ENCODE measurements at regions not wholly inside any gene's neighbourhood (a gene's known extent, or its start where the extent isn't known, plus 50 kb on each side); places are given as distances from the start of the nearest gene placed in this dataset.
"Not testable (repeated sequence)": the region's sequence is repeated elsewhere in the genome, so short reads cannot be mapped to it uniquely, and the experiment has no call there.

- H3F3A ChIP-seq (ENCODE audit: insufficient read depth, low read depth); H3K27ac ChIP-seq; intact Hi-C loops (cut with micrococcal nuclease; ENCODE audit: unreplicated experiment); H4K20me1 ChIP-seq (ENCODE audit: insufficient read depth); H3K4me2 ChIP-seq; H2AFZ ChIP-seq; CTCF ChIA-PET; DNase-seq; H3K9me3 ChIP-seq (ENCODE audit: insufficient read depth, low read depth); H3K79me2 ChIP-seq (ENCODE audit: low read depth); H3K27me3 ChIP-seq (ENCODE audit: insufficient read depth, low read depth); POLR2A ChIA-PET (ENCODE audit: unreplicated experiment); H3K4me1 ChIP-seq (replicated peaks; ENCODE audit: insufficient read depth); H3K36me3 ChIP-seq (ENCODE audit: low read depth); H3K4me3 ChIP-seq; H3K9me2 ChIP-seq (ENCODE audit: insufficient read depth); BruUV-seq (replicated peaks): not testable (repeated sequence)
These were observed 706.2 kb upstream of the DEFB115 start for GRCh38 chr20:30551236-30551635.

GRCh38 chr20:30556797-30557196, 700.7 kb upstream of the DEFB115 start:
- H3K4me3 ChIP-seq; POLR2A ChIA-PET (ENCODE audit: unreplicated experiment); intact Hi-C loops (cut with micrococcal nuclease; ENCODE audit: unreplicated experiment); H2AFZ ChIP-seq; H3K27ac ChIP-seq; H3K4me1 ChIP-seq (replicated peaks; ENCODE audit: insufficient read depth); H4K20me1 ChIP-seq (ENCODE audit: insufficient read depth); H3K9me3 ChIP-seq (ENCODE audit: insufficient read depth, low read depth); H3K4me2 ChIP-seq; CTCF ChIA-PET; H3K27me3 ChIP-seq (ENCODE audit: insufficient read depth, low read depth); BruUV-seq (replicated peaks); DNase-seq; H3K36me3 ChIP-seq (ENCODE audit: low read depth); H3K9me2 ChIP-seq (ENCODE audit: insufficient read depth); H3K79me2 ChIP-seq (ENCODE audit: low read depth); H3F3A ChIP-seq (ENCODE audit: insufficient read depth, low read depth): not testable (repeated sequence)

GRCh38 chr20:30565086-30565485, 692.4 kb upstream of the DEFB115 start:
- H3K4me3 ChIP-seq = peak overlapping the region; percentile 34; the same call in 1 of the 2 replicates
- H3K9me2 ChIP-seq (ENCODE audit: insufficient read depth); H3K9me3 ChIP-seq (ENCODE audit: insufficient read depth, low read depth); H3K27ac ChIP-seq; H3F3A ChIP-seq (ENCODE audit: insufficient read depth, low read depth); H3K36me3 ChIP-seq (ENCODE audit: low read depth); POLR2A ChIA-PET (ENCODE audit: unreplicated experiment); H3K27me3 ChIP-seq (ENCODE audit: insufficient read depth, low read depth); DNase-seq; intact Hi-C loops (cut with micrococcal nuclease; ENCODE audit: unreplicated experiment); CTCF ChIA-PET; BruUV-seq (replicated peaks); H3K4me1 ChIP-seq (replicated peaks; ENCODE audit: insufficient read depth); H2AFZ ChIP-seq; H4K20me1 ChIP-seq (ENCODE audit: insufficient read depth); H3K79me2 ChIP-seq (ENCODE audit: low read depth): not testable (repeated sequence)
- H3K4me2 ChIP-seq = peak overlapping the region; percentile 47

GRCh38 chr20:30569867-30570266, 687.6 kb upstream of the DEFB115 start:
- intact Hi-C loops (cut with micrococcal nuclease; ENCODE audit: unreplicated experiment); H2AFZ ChIP-seq; BruUV-seq (replicated peaks): not testable (repeated sequence)

GRCh38 chr20:30570622-30571021, 686.8 kb upstream of the DEFB115 start:
- H4K20me1 ChIP-seq (ENCODE audit: insufficient read depth); CTCF ChIA-PET; POLR2A ChIA-PET (ENCODE audit: unreplicated experiment): not testable (repeated sequence)

More at GRCh38 chr20:30569867-30570266, 687.6 kb upstream of the DEFB115 start:
- H3K9me2 ChIP-seq (ENCODE audit: insufficient read depth); DNase-seq; H3K4me3 ChIP-seq; POLR2A ChIA-PET (ENCODE audit: unreplicated experiment); H3K4me2 ChIP-seq; H3F3A ChIP-seq (ENCODE audit: insufficient read depth, low read depth); H3K79me2 ChIP-seq (ENCODE audit: low read depth); H4K20me1 ChIP-seq (ENCODE audit: insufficient read depth); CTCF ChIA-PET; H3K27me3 ChIP-seq (ENCODE audit: insufficient read depth, low read depth); H3K36me3 ChIP-seq (ENCODE audit: low read depth); H3K27ac ChIP-seq; H3K9me3 ChIP-seq (ENCODE audit: insufficient read depth, low read depth); H3K4me1 ChIP-seq (replicated peaks; ENCODE audit: insufficient read depth): not testable (repeated sequence)

GRCh38 chr20:30574337-30574736, 683.1 kb upstream of the DEFB115 start:
- DNase-seq; H4K20me1 ChIP-seq (ENCODE audit: insufficient read depth); CTCF ChIA-PET; H3K79me2 ChIP-seq (ENCODE audit: low read depth); H3K36me3 ChIP-seq (ENCODE audit: low read depth); H3K9me2 ChIP-seq (ENCODE audit: insufficient read depth); H3K27me3 ChIP-seq (ENCODE audit: insufficient read depth, low read depth); intact Hi-C loops (cut with micrococcal nuclease; ENCODE audit: unreplicated experiment); H3K4me1 ChIP-seq (replicated peaks; ENCODE audit: insufficient read depth); H3K4me2 ChIP-seq; H3K27ac ChIP-seq; BruUV-seq (replicated peaks); H3K9me3 ChIP-seq (ENCODE audit: insufficient read depth, low read depth); H2AFZ ChIP-seq; POLR2A ChIA-PET (ENCODE audit: unreplicated experiment); H3K4me3 ChIP-seq; H3F3A ChIP-seq (ENCODE audit: insufficient read depth, low read depth): not testable (repeated sequence)

More at GRCh38 chr20:30570622-30571021, 686.8 kb upstream of the DEFB115 start:
- intact Hi-C loops (cut with micrococcal nuclease; ENCODE audit: unreplicated experiment); BruUV-seq (replicated peaks); H3K9me2 ChIP-seq (ENCODE audit: insufficient read depth); H3K4me3 ChIP-seq; H2AFZ ChIP-seq; H3K27me3 ChIP-seq (ENCODE audit: insufficient read depth, low read depth); H3K27ac ChIP-seq; H3K36me3 ChIP-seq (ENCODE audit: low read depth); DNase-seq; H3K79me2 ChIP-seq (ENCODE audit: low read depth); H3F3A ChIP-seq (ENCODE audit: insufficient read depth, low read depth); H3K4me1 ChIP-seq (replicated peaks; ENCODE audit: insufficient read depth); H3K9me3 ChIP-seq (ENCODE audit: insufficient read depth, low read depth); H3K4me2 ChIP-seq: not testable (repeated sequence)

- Histone ChIP-seq H2AFZ (peak overlapping the region; percentile 87; the same call in 1 of the 2 replicates), H3K4me2 (peak overlapping the region; percentile 85), H3K4me3 (peak overlapping the region; percentile 67)
- POLR2A ChIA-PET (ENCODE audit: unreplicated experiment); CTCF ChIA-PET; H3F3A ChIP-seq (ENCODE audit: insufficient read depth, low read depth); H3K79me2 ChIP-seq (ENCODE audit: low read depth); H3K36me3 ChIP-seq (ENCODE audit: low read depth); H4K20me1 ChIP-seq (ENCODE audit: insufficient read depth); intact Hi-C loops (cut with micrococcal nuclease; ENCODE audit: unreplicated experiment); H3K27me3 ChIP-seq (ENCODE audit: insufficient read depth, low read depth); BruUV-seq (replicated peaks); H3K9me2 ChIP-seq (ENCODE audit: insufficient read depth); H3K4me1 ChIP-seq (replicated peaks; ENCODE audit: insufficient read depth); H3K27ac ChIP-seq; DNase-seq; H3K9me3 ChIP-seq (ENCODE audit: insufficient read depth, low read depth): not testable (repeated sequence)
These were observed 678.4 kb upstream of the DEFB115 start for GRCh38 chr20:30579069-30579468.
